WERI-Rb-1 (cell line): ENCODE measurements at regions not wholly inside any gene's neighbourhood (a gene's known extent, or its start where the extent isn't known, plus 50 kb on each side); places are given as distances from the start of the nearest gene placed in this dataset.

Experiments
- DNase-seq: peaks from one replicate; pipeline ENCODE4 v3.0.0-alpha.2; 2020
- H3K27ac ChIP-seq: fragments of 250-450 bp; sonication (Bioruptor Pico); 2 replicates; pipeline ENCODE4 v1.5.1; 2020; ENCODE audit warnings: mild to moderate bottlenecking, moderate library complexity
- H3K27me3 ChIP-seq: fragments of 250-450 bp; sonication (Bioruptor Pico); 2 replicates; pipeline ENCODE4 v1.5.1; 2021; ENCODE audit warnings: mild to moderate bottlenecking, low read depth, moderate library complexity; ENCODE audit not compliant: insufficient read depth, severe bottlenecking
- H3K36me3 ChIP-seq: fragments of 250-450 bp; sonication (Bioruptor Pico); 2 replicates; pipeline ENCODE4 v1.5.1; 2020; ENCODE audit warnings: mild to moderate bottlenecking, moderate library complexity
- H3K4me3 ChIP-seq: 2 replicates; pipeline ENCODE4 v1.5.1; 2011; ENCODE audit warnings: low read depth, mild to moderate bottlenecking, control low read depth, low read length
- H3K9me3 ChIP-seq: fragments of 250-450 bp; sonication (Bioruptor Pico); 2 replicates; pipeline ENCODE4 v1.5.1; 2021; ENCODE audit warnings: mild to moderate bottlenecking, moderate library complexity; ENCODE audit not compliant: severe bottlenecking
- TF ChIP-seq, protein P1 (sequence below): IDR thresholded peaks from 2 replicates; pipeline ENCODE4 v1.5.1; 2011; ENCODE audit warnings: low read depth, mild to moderate bottlenecking, control low read depth, inconsistent platforms, low read length

- no peak for DNase-seq
- no peak overlapping the region for H3K4me3 ChIP-seq
- TF ChIP-seq, protein P1, sequence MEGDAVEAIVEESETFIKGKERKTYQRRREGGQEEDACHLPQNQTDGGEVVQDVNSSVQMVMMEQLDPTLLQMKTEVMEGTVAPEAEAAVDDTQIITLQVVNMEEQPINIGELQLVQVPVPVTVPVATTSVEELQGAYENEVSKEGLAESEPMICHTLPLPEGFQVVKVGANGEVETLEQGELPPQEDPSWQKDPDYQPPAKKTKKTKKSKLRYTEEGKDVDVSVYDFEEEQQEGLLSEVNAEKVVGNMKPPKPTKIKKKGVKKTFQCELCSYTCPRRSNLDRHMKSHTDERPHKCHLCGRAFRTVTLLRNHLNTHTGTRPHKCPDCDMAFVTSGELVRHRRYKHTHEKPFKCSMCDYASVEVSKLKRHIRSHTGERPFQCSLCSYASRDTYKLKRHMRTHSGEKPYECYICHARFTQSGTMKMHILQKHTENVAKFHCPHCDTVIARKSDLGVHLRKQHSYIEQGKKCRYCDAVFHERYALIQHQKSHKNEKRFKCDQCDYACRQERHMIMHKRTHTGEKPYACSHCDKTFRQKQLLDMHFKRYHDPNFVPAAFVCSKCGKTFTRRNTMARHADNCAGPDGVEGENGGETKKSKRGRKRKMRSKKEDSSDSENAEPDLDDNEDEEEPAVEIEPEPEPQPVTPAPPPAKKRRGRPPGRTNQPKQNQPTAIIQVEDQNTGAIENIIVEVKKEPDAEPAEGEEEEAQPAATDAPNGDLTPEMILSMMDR: no peak
- H3K27ac ChIP-seq: no peak overlapping the region
- no peaks in the 10 kb centered on the region for H3K9me3 ChIP-seq
- H3K27me3 ChIP-seq: no peaks in the 10 kb centered on the region
- no peaks in the 10 kb centered on the region for H3K36me3 ChIP-seq
Observed at GRCh38 chr1:216884614-216885229, 161.5 kb upstream of the ESRRG start.

DNA sequence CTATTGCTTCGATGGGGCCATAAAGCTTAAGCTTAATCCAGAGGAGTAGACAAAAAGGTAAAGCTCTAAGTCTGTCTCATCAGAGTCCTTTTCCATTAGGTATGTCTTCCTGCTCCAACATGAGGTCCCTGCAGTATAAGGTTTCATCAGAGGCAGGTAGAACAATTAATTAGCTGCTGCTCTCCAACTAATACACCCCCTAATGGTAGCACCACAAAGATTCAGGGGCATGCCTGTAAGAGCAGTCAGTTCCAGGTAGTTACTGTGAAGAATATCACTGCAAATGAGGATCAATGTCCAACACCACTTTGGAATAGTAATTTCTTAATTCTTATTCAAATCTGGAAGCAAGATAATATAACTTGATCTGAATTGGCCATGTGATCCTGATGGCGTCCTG lies 160.3 kb upstream of the ESRRG start:
- DNase-seq: no peak
- TF ChIP-seq, protein P1: no peak
- H3K9me3 ChIP-seq: no peaks in the 10 kb centered on the region
- no peaks in the 10 kb centered on the region for H3K36me3 ChIP-seq
- H3K27me3 ChIP-seq: no peaks in the 10 kb centered on the region
- H3K4me3 ChIP-seq: no peak overlapping the region
- H3K27ac ChIP-seq: no peak overlapping the region

DNA sequence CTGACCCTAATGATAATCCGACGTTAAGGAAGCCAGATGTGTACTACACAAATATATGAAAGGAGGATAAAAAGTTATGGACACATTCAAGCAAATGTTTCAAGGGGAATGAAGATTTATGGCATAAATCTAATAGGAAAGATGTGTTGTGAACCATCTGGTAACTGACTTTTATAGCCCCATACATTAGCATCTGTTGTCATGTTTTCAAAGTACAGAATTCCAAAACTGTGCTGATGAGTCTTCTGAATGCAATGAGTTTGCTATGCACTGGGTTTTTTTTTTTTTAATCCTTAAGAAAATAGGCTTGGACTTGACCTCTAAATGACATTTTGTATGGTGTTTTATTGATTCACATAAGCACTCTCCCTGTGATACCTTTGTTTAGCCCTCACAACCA lies 158.5 kb upstream of the ESRRG start:
- TF ChIP-seq, protein P1: no peak
- no peak overlapping the region for H3K27ac ChIP-seq
- H3K4me3 ChIP-seq: no peak overlapping the region
- no peak for DNase-seq
- no peaks in the 10 kb centered on the region for H3K9me3 ChIP-seq
- no peaks in the 10 kb centered on the region for H3K27me3 ChIP-seq
- H3K36me3 ChIP-seq: no peaks in the 10 kb centered on the region

DNA sequence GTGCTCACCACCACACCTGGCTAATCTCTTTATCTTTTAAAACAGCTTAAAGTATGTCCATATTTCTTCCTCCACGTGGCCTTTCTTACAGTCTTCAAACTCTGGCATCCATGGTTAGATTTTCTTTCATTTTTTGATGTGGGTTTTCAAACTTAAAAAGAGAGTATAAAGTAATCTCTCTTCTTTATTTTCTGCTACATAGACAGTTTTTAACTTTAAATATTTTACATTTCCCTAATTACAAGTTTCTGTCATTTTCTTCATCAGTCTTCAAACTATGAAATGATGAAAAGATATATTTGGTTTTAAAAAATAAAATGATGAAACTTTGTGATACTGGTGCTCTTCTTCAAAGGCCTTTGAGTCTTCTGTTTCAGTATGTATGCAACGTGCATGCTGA lies 143.5 kb upstream of the ESRRG start:
- Histone ChIP-seq H3K27me3 (no peaks in the 10 kb centered on the region), H3K9me3 (no peaks in the 10 kb centered on the region), H3K4me3 (no peak overlapping the region), H3K36me3 (no peaks in the 10 kb centered on the region), H3K27ac (no peak overlapping the region)
- TF ChIP-seq, protein P1: no peak
- DNase-seq: no peak

DNA sequence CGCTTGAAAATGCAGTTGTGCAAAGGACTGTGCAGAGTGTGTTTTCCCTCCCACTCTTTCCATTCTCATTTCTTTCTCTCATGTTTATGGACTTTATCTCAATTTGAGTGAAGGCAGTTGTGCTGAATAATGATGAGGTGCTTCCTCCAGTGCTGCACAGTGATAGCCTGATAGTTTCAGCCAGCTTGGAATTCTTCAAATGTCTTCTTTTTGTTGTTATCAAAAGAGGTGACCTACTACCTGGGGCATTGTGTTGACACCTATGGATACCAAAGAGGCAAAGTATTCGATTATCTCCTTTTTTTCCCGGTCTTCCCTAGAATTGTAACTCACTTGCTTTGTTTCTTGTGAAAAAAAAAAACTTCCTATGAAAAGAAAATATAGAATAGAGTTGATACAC lies 132.6 kb upstream of the ESRRG start:
- H3K27me3 ChIP-seq: no peaks in the 10 kb centered on the region
- DNase-seq: no peak
- no peak overlapping the region for H3K4me3 ChIP-seq
- no peaks in the 10 kb centered on the region for H3K36me3 ChIP-seq
- TF ChIP-seq, protein P1: no peak
- no peak overlapping the region for H3K27ac ChIP-seq
- H3K9me3 ChIP-seq: peaks cover 3% of the 10 kb centered on the region

GRCh38 chr1:216854836-216855484 lies 131.7 kb upstream of the ESRRG start:
- TF ChIP-seq, protein P1: no peak
- Histone ChIP-seq H3K27me3 (no peaks in the 10 kb centered on the region), H3K36me3 (no peaks in the 10 kb centered on the region), H3K4me3 (no peak overlapping the region), H3K27ac (no peak overlapping the region), H3K9me3 (peaks cover 3% of the 10 kb centered on the region)
- no peak for DNase-seq
